ENCODE measurements at regions not wholly inside any gene's neighbourhood (a gene's known extent, or its start where the extent isn't known, plus 50 kb on each side); places are given as distances from the start of the nearest gene placed in this dataset.

DNA sequence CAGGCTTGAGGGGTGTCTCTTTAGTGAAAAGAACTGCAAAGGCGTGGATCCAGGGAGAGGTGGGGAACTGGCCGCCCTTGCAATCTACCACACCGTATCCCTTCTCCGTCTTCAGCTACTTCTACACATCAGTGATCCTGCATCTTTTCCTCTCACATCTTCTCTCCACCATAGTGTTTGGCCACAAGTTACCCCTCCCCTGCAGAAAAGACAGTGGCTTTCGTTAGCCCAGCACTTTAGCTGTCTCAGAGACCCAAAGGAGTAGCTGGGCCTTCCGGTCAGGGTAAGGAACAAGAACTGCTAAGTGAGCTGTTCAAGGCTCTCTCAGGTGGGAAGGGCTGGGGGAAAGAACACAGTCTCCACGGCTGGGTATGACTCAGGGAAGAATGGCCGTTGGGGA is 158.4 kb downstream of the NDUFA12 start:
- TF ChIP-seq POLR2AphosphoS5 (IDR thresholded peaks at IDR 0.05), result no peak
- TF ChIP-seq, protein P1, sequence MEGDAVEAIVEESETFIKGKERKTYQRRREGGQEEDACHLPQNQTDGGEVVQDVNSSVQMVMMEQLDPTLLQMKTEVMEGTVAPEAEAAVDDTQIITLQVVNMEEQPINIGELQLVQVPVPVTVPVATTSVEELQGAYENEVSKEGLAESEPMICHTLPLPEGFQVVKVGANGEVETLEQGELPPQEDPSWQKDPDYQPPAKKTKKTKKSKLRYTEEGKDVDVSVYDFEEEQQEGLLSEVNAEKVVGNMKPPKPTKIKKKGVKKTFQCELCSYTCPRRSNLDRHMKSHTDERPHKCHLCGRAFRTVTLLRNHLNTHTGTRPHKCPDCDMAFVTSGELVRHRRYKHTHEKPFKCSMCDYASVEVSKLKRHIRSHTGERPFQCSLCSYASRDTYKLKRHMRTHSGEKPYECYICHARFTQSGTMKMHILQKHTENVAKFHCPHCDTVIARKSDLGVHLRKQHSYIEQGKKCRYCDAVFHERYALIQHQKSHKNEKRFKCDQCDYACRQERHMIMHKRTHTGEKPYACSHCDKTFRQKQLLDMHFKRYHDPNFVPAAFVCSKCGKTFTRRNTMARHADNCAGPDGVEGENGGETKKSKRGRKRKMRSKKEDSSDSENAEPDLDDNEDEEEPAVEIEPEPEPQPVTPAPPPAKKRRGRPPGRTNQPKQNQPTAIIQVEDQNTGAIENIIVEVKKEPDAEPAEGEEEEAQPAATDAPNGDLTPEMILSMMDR (IDR thresholded peaks at IDR 0.05), result no peak

All from esophagus muscularis mucosa (tissue), 3 donors.